ENCODE measurements at regions not wholly inside any gene's neighbourhood (a gene's known extent, or its start where the extent isn't known, plus 50 kb on each side); places are given as distances from the start of the nearest gene placed in this dataset.

DNA sequence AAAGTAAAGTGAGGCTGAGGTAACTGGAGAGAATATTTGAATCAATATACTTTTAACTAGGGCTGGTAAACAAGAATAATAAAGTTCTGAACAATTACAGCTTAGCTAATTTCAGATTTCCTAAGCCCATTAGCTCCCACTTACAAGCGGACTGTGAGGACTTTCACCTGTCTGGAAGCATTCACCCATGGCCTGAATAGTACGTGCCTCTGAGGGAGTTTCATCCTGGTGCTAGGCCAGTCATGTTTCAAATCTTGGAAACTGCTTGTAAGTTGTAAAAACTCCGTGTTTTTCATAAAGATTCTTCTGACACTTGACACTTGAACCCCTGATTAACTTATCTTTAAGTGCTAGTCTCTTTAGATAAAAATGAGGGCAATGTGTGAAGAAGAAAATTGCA is 975.2 kb upstream of the GHITM start:
- dilution Hi-C loops (cut with MboI; ENCODE audit: extremely low pct_ligation_motif_present, low sequenced_read_pairs): no loop called here
- Histone ChIP-seq H3K4me2 (ENCODE audit: control insufficient read depth, extremely low read depth, insufficient read depth, low read depth, low read length) (no peak overlapping the region), H2AFZ (ENCODE audit: control insufficient read depth, low read length) (no peak overlapping the region), H3K79me2 (ENCODE audit: control insufficient read depth, insufficient read depth, low read length) (no peaks in the 10 kb centered on the region), H4K20me1 (ENCODE audit: control insufficient read depth, extremely low read depth, insufficient read depth, low read length) (no peaks in the 10 kb centered on the region), H3K9me3 (ENCODE audit: control insufficient read depth, low read depth, low read length) (no peaks in the 10 kb centered on the region), H3K4me3 (ENCODE audit: control insufficient read depth in 2 of 3, extremely low read depth in 1 of 3, insufficient read depth in 2 of 3, low read depth in 1 of 3, low read length in 3 of 3) (no peak overlapping the region), H3K9ac (ENCODE audit: control insufficient read depth, extremely low read depth, insufficient read depth, low read length) (no peak overlapping the region), H3K4me1 (ENCODE audit: control insufficient read depth, extremely low read depth, insufficient read depth, low read length) (no peaks in the 10 kb centered on the region), H3K36me3 (ENCODE audit: control insufficient read depth in 2 of 2, extremely low read depth in 1 of 2, insufficient read depth in 2 of 2, low read length in 2 of 2) (no peaks in the 10 kb centered on the region), H3K27me3 (ENCODE audit: control insufficient read depth, extremely low read depth, insufficient read depth, low read length) (no peaks in the 10 kb centered on the region), H3K9me1 (ENCODE audit: control insufficient read depth, extremely low read depth, insufficient read depth, low read length) (no peaks in the 10 kb centered on the region), H3K27ac (ENCODE audit: control insufficient read depth, insufficient read depth, low read length) (no peak overlapping the region)
- FAIRE-seq (no peak), DNase-seq (ENCODE audit: low read depth, low spot score) (no peak)
- TF ChIP-seq, protein P1, sequence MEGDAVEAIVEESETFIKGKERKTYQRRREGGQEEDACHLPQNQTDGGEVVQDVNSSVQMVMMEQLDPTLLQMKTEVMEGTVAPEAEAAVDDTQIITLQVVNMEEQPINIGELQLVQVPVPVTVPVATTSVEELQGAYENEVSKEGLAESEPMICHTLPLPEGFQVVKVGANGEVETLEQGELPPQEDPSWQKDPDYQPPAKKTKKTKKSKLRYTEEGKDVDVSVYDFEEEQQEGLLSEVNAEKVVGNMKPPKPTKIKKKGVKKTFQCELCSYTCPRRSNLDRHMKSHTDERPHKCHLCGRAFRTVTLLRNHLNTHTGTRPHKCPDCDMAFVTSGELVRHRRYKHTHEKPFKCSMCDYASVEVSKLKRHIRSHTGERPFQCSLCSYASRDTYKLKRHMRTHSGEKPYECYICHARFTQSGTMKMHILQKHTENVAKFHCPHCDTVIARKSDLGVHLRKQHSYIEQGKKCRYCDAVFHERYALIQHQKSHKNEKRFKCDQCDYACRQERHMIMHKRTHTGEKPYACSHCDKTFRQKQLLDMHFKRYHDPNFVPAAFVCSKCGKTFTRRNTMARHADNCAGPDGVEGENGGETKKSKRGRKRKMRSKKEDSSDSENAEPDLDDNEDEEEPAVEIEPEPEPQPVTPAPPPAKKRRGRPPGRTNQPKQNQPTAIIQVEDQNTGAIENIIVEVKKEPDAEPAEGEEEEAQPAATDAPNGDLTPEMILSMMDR (optimal IDR thresholded peaks at IDR 0.05 in 1 of 3, IDR thresholded peaks at IDR 0.05 in 1 of 3, conservative IDR thresholded peaks at IDR 0.05 in 1 of 3; ENCODE audit: extremely low read depth in 1 of 3, insufficient read depth in 2 of 3, low read length in 3 of 3): no peak
- no peak for TF ChIP-seq EZH2 (IDR thresholded peaks at IDR 0.05; ENCODE audit: low read length)

DNA sequence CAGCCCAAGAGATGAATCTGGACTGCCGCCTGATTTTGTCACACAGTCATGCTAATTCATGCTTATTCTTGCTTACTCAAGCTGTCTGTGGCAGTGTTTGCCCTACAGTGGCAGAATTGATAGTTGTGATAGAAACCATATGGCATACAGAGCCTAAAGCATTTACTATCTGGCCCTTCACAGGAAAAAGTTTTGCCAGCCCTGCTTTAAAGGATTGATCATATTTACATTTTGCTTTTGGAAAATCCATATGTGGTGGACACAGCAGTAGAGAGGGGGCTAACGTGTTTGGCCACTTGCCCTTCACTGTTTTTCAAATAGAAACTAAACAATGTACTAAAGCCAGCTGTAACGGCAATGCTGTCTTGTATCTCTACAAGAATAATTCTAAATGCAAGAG is 974.0 kb upstream of the GHITM start:
- Histone ChIP-seq H4K20me1 (ENCODE audit: control insufficient read depth, extremely low read depth, insufficient read depth, low read length) (no peaks in the 10 kb centered on the region), H3K27me3 (ENCODE audit: control insufficient read depth, extremely low read depth, insufficient read depth, low read length) (no peaks in the 10 kb centered on the region), H3K9ac (ENCODE audit: control insufficient read depth, extremely low read depth, insufficient read depth, low read length) (no peak overlapping the region), H2AFZ (ENCODE audit: control insufficient read depth, low read length) (no peak overlapping the region), H3K4me3 (ENCODE audit: control insufficient read depth in 2 of 3, extremely low read depth in 1 of 3, insufficient read depth in 2 of 3, low read depth in 1 of 3, low read length in 3 of 3) (no peak overlapping the region), H3K4me2 (ENCODE audit: control insufficient read depth, extremely low read depth, insufficient read depth, low read depth, low read length) (no peak overlapping the region), H3K27ac (ENCODE audit: control insufficient read depth, insufficient read depth, low read length) (no peak overlapping the region), H3K79me2 (ENCODE audit: control insufficient read depth, insufficient read depth, low read length) (no peaks in the 10 kb centered on the region), H3K36me3 (ENCODE audit: control insufficient read depth in 2 of 2, extremely low read depth in 1 of 2, insufficient read depth in 2 of 2, low read length in 2 of 2) (no peaks in the 10 kb centered on the region), H3K4me1 (ENCODE audit: control insufficient read depth, extremely low read depth, insufficient read depth, low read length) (no peaks in the 10 kb centered on the region), H3K9me3 (ENCODE audit: control insufficient read depth, low read depth, low read length) (no peaks in the 10 kb centered on the region), H3K9me1 (ENCODE audit: control insufficient read depth, extremely low read depth, insufficient read depth, low read length) (no peaks in the 10 kb centered on the region)
- TF ChIP-seq EZH2 (IDR thresholded peaks at IDR 0.05; ENCODE audit: low read length): no peak
- TF ChIP-seq, protein P1 (optimal IDR thresholded peaks at IDR 0.05 in 1 of 3, IDR thresholded peaks at IDR 0.05 in 1 of 3, conservative IDR thresholded peaks at IDR 0.05 in 1 of 3; ENCODE audit: extremely low read depth in 1 of 3, insufficient read depth in 2 of 3, low read length in 3 of 3): no peak
- DNase-seq (ENCODE audit: low read depth, low spot score) (no peak), FAIRE-seq (no peak)
- dilution Hi-C loops (cut with MboI; ENCODE audit: extremely low pct_ligation_motif_present, low sequenced_read_pairs): no loop called here

Data from keratinocyte (primary cell).